Bronchial epithelial cell (primary cell): ENCODE measurements at regions not wholly inside any gene's neighbourhood (a gene's known extent, or its start where the extent isn't known, plus 50 kb on each side); places are given as distances from the start of the nearest gene placed in this dataset.

Experiments
- DNase-seq: peaks from one replicate; pipeline ENCODE4 v3.0.0-alpha.2; 2010; ENCODE audit warnings: low read depth
- FAIRE-seq: peaks from 2 replicates; lab custom pipeline; 2011; peaks lifted over from hg19 to GRCh38; lab: Jason Lieb, UNC
- H3K27me3 ChIP-seq: 2 replicates; pipeline ENCODE4 v1.5.1; 2011; ENCODE audit warnings: low read length; ENCODE audit not compliant: control insufficient read depth, insufficient read depth
- H3K36me3 ChIP-seq: 2 replicates; pipeline ENCODE4 v1.5.1; 2011; ENCODE audit warnings: low read length; ENCODE audit not compliant: control insufficient read depth, insufficient read depth
- H3K4me3 ChIP-seq: 2 replicates; pipeline ENCODE4 v1.5.1; 2011; ENCODE audit warnings: mild to moderate bottlenecking, low read depth, low read length, control low read depth
- TF ChIP-seq, protein P1 (sequence below): IDR thresholded peaks from 2 replicates; pipeline ENCODE4 v1.5.1; 2011; ENCODE audit warnings: mild to moderate bottlenecking, moderate library complexity, low read length, control low read depth, inconsistent platforms; ENCODE audit not compliant: insufficient read depth, severe bottlenecking

DNA sequence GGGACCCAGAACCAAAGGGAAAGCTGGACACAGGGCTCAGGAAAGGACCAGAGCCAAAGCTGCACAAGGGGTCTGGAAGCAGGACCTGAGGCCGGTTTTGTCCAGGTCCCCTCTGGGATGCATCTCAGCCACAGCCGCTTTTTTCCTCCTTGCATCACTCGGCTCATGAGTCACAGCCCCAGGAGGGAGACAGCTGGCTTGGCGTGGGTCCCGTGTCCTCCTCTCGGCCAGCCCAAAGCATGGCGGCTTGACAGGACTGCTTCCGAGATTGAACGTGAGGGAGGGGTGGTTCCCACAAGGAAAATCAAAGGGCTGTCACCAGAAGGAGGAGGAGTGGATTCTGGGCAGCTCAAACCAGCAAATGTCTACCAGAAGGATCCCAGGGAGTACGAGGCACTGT lies 56.7 kb upstream of the CPLX2 start:
- DNase-seq (peak; percentile 1), FAIRE-seq (no peak)
- Histone ChIP-seq H3K4me3 (no peak overlapping the region), H3K36me3 (no peaks in the 10 kb centered on the region), H3K27me3 (no peaks in the 10 kb centered on the region)
- TF ChIP-seq, protein P1, sequence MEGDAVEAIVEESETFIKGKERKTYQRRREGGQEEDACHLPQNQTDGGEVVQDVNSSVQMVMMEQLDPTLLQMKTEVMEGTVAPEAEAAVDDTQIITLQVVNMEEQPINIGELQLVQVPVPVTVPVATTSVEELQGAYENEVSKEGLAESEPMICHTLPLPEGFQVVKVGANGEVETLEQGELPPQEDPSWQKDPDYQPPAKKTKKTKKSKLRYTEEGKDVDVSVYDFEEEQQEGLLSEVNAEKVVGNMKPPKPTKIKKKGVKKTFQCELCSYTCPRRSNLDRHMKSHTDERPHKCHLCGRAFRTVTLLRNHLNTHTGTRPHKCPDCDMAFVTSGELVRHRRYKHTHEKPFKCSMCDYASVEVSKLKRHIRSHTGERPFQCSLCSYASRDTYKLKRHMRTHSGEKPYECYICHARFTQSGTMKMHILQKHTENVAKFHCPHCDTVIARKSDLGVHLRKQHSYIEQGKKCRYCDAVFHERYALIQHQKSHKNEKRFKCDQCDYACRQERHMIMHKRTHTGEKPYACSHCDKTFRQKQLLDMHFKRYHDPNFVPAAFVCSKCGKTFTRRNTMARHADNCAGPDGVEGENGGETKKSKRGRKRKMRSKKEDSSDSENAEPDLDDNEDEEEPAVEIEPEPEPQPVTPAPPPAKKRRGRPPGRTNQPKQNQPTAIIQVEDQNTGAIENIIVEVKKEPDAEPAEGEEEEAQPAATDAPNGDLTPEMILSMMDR, result no peak

DNA sequence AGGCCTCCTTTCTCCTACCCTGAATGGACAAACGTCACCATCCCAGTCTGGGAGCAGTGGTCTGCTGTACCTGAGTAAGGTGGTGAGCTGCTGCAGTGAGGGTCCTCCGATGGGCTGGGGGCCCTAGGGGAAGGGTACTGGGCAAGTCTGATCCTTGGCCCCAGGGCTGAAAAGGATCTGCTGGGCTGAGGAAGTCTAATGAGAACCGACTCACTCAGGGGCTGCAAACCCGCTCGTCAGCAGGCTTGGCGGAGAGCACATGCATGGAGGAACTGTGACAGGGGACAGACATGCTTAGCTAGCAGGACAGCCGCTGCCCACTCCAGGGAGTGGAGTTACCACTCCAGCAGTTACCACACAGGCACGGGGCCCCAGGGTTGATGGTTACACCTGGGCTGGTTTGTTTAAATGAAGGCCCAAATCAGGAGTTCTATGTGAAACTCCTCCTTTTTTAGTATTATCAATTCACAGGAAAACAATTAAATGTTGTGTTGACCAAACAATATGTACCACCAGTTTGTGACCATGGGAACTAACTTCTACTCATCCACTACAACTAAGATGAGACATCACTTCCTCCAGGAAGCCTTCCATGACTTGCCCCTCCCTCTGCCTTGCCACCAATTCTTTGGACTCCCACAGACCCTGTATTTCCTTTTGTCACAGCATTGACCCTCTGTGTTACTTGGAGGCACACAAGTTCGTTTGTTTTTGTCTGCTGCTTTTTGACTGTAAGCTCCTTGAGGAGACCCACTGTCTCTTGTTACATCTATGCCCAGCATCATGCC lies 56.1 kb upstream of the CPLX2 start:
- H3K36me3 ChIP-seq, result no peaks in the 10 kb centered on the region
- peak; percentile 92 for FAIRE-seq
- no peak for DNase-seq
- H3K27me3 ChIP-seq, result no peaks in the 10 kb centered on the region
- H3K4me3 ChIP-seq, result no peak overlapping the region
- TF ChIP-seq, protein P1, result no peak

GRCh38 chr5:175816348-175816747 lies 55.0 kb upstream of the CPLX2 start:
- Histone ChIP-seq H3K4me3 (no peak overlapping the region), H3K27me3 (no peaks in the 10 kb centered on the region), H3K36me3 (no peaks in the 10 kb centered on the region)
- FAIRE-seq, result no peak
- TF ChIP-seq, protein P1, result no peak
- no peak for DNase-seq

GRCh38 chr5:175819090-175819425 lies 52.3 kb upstream of the CPLX2 start:
- TF ChIP-seq, protein P1, result no peak
- no peak for DNase-seq
- no peak for FAIRE-seq
- H3K4me3 ChIP-seq, result no peak overlapping the region
- H3K27me3 ChIP-seq, result no peaks in the 10 kb centered on the region
- H3K36me3 ChIP-seq, result no peaks in the 10 kb centered on the region

DNA sequence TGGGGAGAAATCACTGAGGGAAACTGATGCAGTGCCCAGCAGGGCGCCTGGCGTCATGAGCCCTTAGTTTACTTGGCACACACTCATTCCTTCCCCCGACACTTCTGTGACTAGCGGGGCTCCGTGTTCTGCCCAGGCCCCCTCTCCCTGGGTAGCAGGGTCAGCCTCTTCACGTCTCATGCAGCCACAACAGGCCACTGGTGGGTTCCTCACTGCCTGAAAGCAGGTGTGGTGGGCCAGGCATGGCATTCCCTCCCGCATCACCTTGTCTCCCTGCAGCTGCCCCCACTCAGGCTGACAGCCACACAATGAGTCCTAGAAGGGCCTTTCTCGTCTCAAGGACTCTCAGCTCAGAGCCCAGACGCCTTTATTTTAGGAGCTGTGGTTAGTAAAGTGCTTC lies 51.1 kb upstream of the CPLX2 start:
- FAIRE-seq (no peak), DNase-seq (no peak)
- TF ChIP-seq, protein P1, result no peak
- no peak overlapping the region for H3K4me3 ChIP-seq
- no peaks in the 10 kb centered on the region for H3K36me3 ChIP-seq
- no peaks in the 10 kb centered on the region for H3K27me3 ChIP-seq
